GM20431 (cell line): ENCODE measurements at regions not wholly inside any gene's neighbourhood (a gene's known extent, or its start where the extent isn't known, plus 50 kb on each side); places are given as distances from the start of the nearest gene placed in this dataset.
"Not testable (repeated sequence)": the region's sequence is repeated elsewhere in the genome, so short reads cannot be mapped to it uniquely, and the experiment has no call there.

Source experiments
- in situ Hi-C: fragments of 300-500 bp; cut with MseI, MboI; formaldehyde crosslinking; loops from one replicate; pipeline ENCODE4 v1.15.0; 2020; ENCODE audit warnings: low sequenced_read_pairs; ENCODE audit not compliant: unreplicated experiment

DNA sequence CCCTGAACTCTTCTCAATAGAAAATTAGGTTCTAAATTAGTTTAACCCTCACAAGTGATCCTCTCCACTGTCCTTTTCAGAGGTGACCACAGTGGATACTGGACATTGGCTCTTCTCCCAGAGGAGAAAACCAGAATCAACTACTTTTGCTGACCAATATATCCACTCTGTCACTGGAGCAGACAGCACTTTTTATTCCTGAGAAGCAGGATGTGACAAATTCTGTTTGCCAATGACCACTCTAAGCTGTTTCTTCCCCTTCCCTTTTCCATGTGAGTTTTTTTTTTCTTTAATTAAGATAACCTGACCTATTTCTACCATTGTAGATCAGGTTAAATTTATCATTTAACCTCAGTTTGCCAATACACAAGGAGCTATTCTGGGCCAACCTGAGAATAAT is 79.7 kb upstream of the ZNF280D start:
- in situ Hi-C loops, result no loop called here

- in situ Hi-C loops, result no loop called here
Measured at GRCh38 chr15:56812221-56812620, 78.9 kb upstream of the ZNF280D start.

- in situ Hi-C loops, result no loop called here
Measured at GRCh38 chr15:56811586-56811985, 78.3 kb upstream of the ZNF280D start.

- in situ Hi-C loops, result no loop called here
Measured at GRCh38 chr15:56808160-56808559, 74.9 kb upstream of the ZNF280D start.

GRCh38 chr15:56806148-56806536 is 72.8 kb upstream of the ZNF280D start:
- in situ Hi-C loops, result no loop called here

DNA sequence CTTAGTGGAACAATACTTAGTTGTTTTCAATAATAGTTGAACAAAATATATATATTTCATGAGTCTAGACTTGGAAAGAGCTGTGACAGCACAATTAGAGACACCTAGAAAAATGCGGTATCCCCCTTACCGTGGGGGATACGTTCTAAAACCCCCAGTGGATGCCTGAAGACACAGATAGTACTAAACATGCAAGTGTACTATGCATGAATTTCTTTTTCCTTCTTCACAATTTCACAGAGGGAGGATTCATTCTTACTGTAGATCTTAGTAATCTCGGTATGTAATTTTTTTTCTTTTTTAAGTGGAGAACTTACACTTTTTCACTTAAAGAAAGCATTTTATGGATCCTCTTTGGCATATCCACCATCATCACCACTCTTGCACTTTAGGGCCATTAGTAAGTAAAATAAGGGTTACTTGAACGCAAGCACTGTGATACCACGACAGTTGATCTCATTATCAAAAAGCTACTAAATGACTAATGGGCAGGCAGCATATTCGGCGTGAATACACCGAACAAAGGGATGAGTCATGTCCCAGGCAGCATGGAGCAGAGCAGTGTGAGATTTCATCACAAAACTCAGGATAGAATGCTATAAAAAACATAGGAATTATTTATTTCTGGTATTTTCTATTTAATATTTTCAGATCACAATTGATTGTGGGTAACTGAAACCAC is 72.3 kb upstream of the ZNF280D start:
- in situ Hi-C loops, result no loop called here

DNA sequence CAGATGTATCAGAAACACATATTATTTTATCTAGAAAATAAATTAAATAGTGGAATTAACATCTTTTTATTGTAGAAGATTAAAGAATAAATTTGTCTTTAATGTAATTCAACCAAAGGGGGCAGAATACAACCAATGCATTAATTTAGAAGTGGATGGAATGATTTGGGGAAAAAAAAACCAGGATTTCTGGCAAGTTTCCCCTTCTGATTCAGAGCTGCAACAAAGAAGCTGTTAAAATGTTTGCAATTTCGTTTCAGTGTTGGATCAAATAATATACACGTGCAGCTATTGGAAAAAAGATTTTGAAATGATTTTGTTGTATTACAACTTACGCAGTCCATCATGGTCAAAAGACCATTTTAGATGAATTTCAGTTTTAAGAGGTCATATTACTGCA is 71.6 kb upstream of the ZNF280D start:
- in situ Hi-C loops, result no loop called here

DNA sequence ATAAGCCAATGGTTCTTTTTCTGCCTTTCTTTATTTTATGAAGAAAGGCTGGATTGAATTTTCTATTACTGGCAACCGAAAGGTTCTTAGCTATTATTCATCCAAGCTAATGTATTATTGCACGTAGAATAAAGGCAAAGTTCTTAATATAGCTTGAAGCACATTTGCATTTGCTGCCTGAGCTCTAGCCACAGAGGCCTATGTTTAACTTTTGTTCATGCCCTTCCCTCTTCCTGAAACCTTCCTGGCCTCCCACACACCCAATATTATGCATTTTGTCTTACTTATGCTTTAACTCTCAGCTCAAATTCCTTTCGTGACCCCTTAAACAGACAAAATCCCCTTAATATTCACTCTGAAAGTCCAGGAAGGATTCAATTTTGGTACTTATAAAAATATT is 71.0 kb upstream of the ZNF280D start:
- in situ Hi-C loops, result no loop called here

- in situ Hi-C loops, result no loop called here
Measured at GRCh38 chr15:56802161-56802560, 68.9 kb upstream of the ZNF280D start.

- in situ Hi-C loops, result no loop called here
Measured at GRCh38 chr15:56798639-56799038, 65.3 kb upstream of the ZNF280D start.

GRCh38 chr15:56797720-56798275 is 64.5 kb upstream of the ZNF280D start:
- in situ Hi-C loops, result no loop called here

DNA sequence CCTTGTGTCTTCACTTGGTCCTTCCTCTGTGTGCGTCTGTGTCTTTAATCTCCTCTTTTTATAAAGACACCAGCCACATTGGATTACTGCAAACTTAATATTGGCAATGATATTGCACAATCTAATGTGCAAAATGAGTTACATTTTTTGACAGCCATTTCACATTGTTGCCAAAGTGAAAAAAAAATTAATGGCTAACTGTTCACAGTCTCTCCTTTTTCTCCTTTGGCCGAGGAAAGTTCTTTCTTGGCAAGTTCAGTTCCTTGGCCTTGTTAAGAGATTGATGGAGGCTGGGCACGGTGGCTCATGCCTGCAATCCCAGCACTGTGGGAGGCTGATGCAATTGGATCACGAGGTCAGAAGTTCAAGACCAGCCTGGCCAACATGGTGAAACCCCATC is 62.2 kb upstream of the ZNF280D start:
- in situ Hi-C loops, result no loop called here

GRCh38 chr15:56794553-56795329 is 61.4 kb upstream of the ZNF280D start:
- in situ Hi-C loops, result no loop called here

- in situ Hi-C loops, result no loop called here
Measured at GRCh38 chr15:56794165-56794552, 60.9 kb upstream of the ZNF280D start.

DNA sequence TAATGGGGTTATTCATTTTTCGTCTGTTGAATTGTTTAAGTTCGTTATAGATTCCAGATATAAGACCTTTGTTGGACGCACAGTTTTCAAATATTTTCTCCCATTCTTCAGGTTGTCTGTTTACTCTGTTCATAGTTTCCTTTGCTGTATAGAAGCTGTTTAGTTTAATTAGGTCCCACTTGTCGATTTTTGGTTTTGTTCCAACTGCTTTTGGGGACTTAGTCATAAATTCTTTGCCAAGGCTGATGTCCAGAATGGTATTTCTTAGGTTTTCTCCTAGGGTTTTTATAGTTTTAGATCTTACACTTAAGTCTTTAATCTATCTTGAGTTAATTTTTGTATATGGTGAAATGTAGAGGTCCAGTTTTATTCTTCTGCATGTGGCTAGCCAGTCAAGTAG is 58.9 kb upstream of the ZNF280D start:
- in situ Hi-C loops, result no loop called here

GRCh38 chr15:56791521-56791920 is 58.2 kb upstream of the ZNF280D start:
- in situ Hi-C loops, result not testable (repeated sequence)

DNA sequence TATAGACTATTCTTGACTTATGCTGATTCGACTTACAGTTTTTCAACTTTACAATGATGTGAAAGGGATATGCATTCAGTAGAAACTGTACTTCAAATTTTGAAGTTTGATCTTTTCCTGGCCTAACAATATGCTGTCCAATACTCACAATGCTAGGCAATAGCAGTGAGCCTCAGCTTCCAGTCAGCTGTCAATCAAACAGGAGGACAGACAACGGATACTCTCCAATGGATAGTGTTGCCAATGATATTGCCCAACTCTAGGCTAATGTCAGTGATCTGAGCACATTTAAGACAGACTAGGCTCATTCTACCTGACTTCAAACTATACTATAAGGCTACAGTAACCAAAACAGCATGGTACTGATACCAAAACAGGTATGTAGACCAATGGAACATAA is 55.0 kb upstream of the ZNF280D start:
- in situ Hi-C loops, result no loop called here

- in situ Hi-C loops, result no loop called here
Measured at GRCh38 chr15:56786966-56787365, 53.7 kb upstream of the ZNF280D start.

GRCh38 chr15:56783857-56784661 is 50.8 kb upstream of the ZNF280D start:
- in situ Hi-C loops, result no loop called here

- in situ Hi-C loops, result no loop called here
Measured at GRCh38 chr15:56783156-56783856, 50.0 kb upstream of the ZNF280D start.
